Memory B cell (primary cell): ENCODE measurements at regions not wholly inside any gene's neighbourhood (a gene's known extent, or its start where the extent isn't known, plus 50 kb on each side); places are given as distances from the start of the nearest gene placed in this dataset.

Experiments used
- ATAC-seq: fragments of 150-1000 bp; cut with Tn5 transposase; 2 replicates; pipeline ENCODE4 v1.10.0; 2021; ENCODE audit warnings: low read depth, mild to moderate bottlenecking, moderate library complexity
- DNase-seq, 2 donors: peaks; one replicate each; pipeline ENCODE4 v3.0.0; 2022; ENCODE audit warnings: low spot score in 2 of 2
- H3K27ac Mint-ChIP-seq: one replicate; pipeline ENCODE4 v1.8.0; 2022; ENCODE audit warnings: mild to moderate bottlenecking, moderate library complexity, mixed read lengths
- H3K27me3 Mint-ChIP-seq: one replicate; pipeline ENCODE4 v1.8.0; 2022; ENCODE audit warnings: mixed read lengths
- H3K36me3 Mint-ChIP-seq: one replicate; pipeline ENCODE4 v1.8.0; 2022; ENCODE audit warnings: mild to moderate bottlenecking, mixed read lengths
- H3K4me1 Mint-ChIP-seq: one replicate; pipeline ENCODE4 v1.8.0; 2022; ENCODE audit warnings: mixed read lengths
- H3K4me3 Mint-ChIP-seq: one replicate; pipeline ENCODE4 v1.8.0; 2022; ENCODE audit warnings: mild to moderate bottlenecking, moderate library complexity, mixed read lengths
- H3K9me3 Mint-ChIP-seq: one replicate; pipeline ENCODE4 v1.8.0; 2022; ENCODE audit warnings: mixed read lengths

- H3K4me3 Mint-ChIP-seq, result no peak overlapping the region
- DNase-seq, result no peak
- ATAC-seq, result no peak
- no peaks in the 10 kb centered on the region for H3K36me3 Mint-ChIP-seq
- no peaks in the 10 kb centered on the region for H3K27me3 Mint-ChIP-seq
- H3K9me3 Mint-ChIP-seq, result peaks cover 4% of the 10 kb centered on the region
- no peaks in the 10 kb centered on the region for H3K4me1 Mint-ChIP-seq
- no peak overlapping the region for H3K27ac Mint-ChIP-seq
Measured at GRCh38 chr5:42360616-42361314, 62.5 kb upstream of the GHR start.

DNA sequence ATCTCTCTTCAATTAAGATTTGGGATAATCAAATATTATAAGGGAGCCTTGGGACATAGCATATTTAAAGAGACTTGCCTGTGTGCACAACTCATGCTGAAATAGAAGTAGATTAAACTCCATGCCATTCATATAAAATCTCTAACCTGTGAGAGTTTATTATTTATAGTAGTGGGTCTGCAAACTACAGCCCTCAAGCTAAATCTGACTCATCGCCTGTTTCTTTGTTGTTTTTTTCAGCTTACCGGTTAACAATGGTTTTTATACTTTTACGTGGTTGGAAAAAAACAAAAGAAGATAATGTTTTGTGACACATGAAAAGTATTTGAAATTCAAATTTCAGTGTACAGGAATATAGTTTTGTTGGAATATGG is 61.9 kb upstream of the GHR start:
- no peaks in the 10 kb centered on the region for H3K27me3 Mint-ChIP-seq
- ATAC-seq, result no peak
- no peak overlapping the region for H3K4me3 Mint-ChIP-seq
- H3K27ac Mint-ChIP-seq, result no peak overlapping the region
- DNase-seq, result no peak
- H3K9me3 Mint-ChIP-seq, result no peaks in the 10 kb centered on the region
- H3K36me3 Mint-ChIP-seq, result no peaks in the 10 kb centered on the region
- no peaks in the 10 kb centered on the region for H3K4me1 Mint-ChIP-seq

GRCh38 chr5:42366051-42366450 is 57.2 kb upstream of the GHR start:
- Mint-ChIP-seq H3K4me1 (no peaks in the 10 kb centered on the region), H3K4me3 (no peak overlapping the region), H3K9me3 (no peaks in the 10 kb centered on the region), H3K27ac (no peak overlapping the region), H3K36me3 (no peaks in the 10 kb centered on the region), H3K27me3 (no peaks in the 10 kb centered on the region)
- no peak for ATAC-seq
- DNase-seq, result no peak
